ENCODE measurements at regions not wholly inside any gene's neighbourhood (a gene's known extent, or its start where the extent isn't known, plus 50 kb on each side); places are given as distances from the start of the nearest gene placed in this dataset.

DNA sequence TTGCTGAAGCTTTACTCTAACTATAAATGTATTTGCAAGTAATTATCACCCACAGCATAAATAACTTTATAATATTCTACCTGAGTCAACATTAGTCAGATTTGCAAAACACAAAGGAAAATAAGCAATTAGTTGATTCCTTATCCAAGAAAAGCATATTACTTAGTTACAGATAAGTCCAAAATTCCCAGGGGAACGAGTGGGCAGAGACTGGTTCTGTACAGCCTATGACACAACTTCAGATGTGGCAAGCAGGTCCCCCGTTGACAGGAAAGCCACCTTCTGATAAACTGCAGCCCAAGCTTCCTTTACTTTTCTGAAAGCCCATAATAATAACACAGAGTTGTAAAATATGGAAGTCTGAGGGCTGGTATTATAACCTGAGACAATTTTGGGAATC, 62.4 kb upstream of the NDP start:
- TF ChIP-seq, protein P1, sequence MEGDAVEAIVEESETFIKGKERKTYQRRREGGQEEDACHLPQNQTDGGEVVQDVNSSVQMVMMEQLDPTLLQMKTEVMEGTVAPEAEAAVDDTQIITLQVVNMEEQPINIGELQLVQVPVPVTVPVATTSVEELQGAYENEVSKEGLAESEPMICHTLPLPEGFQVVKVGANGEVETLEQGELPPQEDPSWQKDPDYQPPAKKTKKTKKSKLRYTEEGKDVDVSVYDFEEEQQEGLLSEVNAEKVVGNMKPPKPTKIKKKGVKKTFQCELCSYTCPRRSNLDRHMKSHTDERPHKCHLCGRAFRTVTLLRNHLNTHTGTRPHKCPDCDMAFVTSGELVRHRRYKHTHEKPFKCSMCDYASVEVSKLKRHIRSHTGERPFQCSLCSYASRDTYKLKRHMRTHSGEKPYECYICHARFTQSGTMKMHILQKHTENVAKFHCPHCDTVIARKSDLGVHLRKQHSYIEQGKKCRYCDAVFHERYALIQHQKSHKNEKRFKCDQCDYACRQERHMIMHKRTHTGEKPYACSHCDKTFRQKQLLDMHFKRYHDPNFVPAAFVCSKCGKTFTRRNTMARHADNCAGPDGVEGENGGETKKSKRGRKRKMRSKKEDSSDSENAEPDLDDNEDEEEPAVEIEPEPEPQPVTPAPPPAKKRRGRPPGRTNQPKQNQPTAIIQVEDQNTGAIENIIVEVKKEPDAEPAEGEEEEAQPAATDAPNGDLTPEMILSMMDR (conservative IDR thresholded peaks at IDR 0.05 in 1 of 2, IDR thresholded peaks at IDR 0.05 in 1 of 2; ENCODE audit: low read depth in 1 of 2, low read length in 2 of 2), result no peak
- TF ChIP-seq EZH2 (IDR thresholded peaks at IDR 0.05; ENCODE audit: low read length, missing control alignments), result no peak

All from fibroblast of lung (primary cell).